ENCODE measurements at regions not wholly inside any gene's neighbourhood (a gene's known extent, or its start where the extent isn't known, plus 50 kb on each side); places are given as distances from the start of the nearest gene placed in this dataset.

DNA sequence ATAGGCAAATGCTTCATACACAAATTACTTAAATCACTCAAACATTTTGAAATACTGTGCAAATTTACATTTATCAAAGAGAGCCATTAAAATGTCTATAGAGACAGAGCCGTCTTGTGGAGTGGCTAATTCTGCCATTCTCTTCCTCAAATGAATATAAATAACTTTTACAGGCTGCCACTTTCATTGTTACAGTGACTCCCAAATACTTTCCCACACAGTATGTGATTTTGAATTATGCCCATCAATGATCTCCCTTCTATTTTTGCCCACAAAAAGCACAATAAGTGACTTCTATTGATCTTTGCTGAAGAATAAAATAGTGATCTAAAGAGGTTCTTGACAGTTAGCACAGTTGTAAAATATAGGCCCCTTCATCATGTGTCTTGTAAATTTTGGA, 1244.9 kb downstream of the PCDH17 start:
- Histone ChIP-seq H3K36me3 (replicated peaks in 1 of 2; ENCODE audit: control insufficient read depth in 1 of 2, insufficient read depth in 2 of 2, low read length in 1 of 2) (no peaks in the 10 kb centered on the region), H3K27me3 (ENCODE audit: insufficient read depth) (no peaks in the 10 kb centered on the region), H3K79me2 (ENCODE audit: insufficient read depth) (no peaks in the 10 kb centered on the region), H4K20me1 (ENCODE audit: insufficient read depth) (no peaks in the 10 kb centered on the region), H3K27ac (ENCODE audit: low read depth in 2 of 2, low read length in 1 of 2) (no peak overlapping the region), H3K4me3 (ENCODE audit: low read depth in 2 of 2, low read length in 1 of 2) (no peak overlapping the region), H2AFZ (ENCODE audit: low read depth) (no peak overlapping the region), H3F3A (replicated peaks; ENCODE audit: insufficient read depth) (no peaks in the 10 kb centered on the region), H3K9me2 (no peaks in the 10 kb centered on the region), H3K4me2 (no peak overlapping the region), H3K9ac (no peak overlapping the region), H3K4me1 (ENCODE audit: control insufficient read depth in 1 of 2, insufficient read depth in 2 of 2, low read depth in 1 of 2, low read length in 1 of 2) (no peaks in the 10 kb centered on the region), H3K9me3 (no peaks in the 10 kb centered on the region)
- no peak for DNase-seq
- CTCF ChIA-PET, result no interaction called here
- POLR2A ChIA-PET, result no interaction called here
- no peak for TF ChIP-seq NFIC (IDR thresholded peaks at IDR 0.05; ENCODE audit: borderline replicate concordance)
- TF ChIP-seq TEAD4 (IDR thresholded peaks at IDR 0.05; ENCODE audit: borderline replicate concordance, insufficient read depth), result no peak
- TF ChIP-seq, protein P1, sequence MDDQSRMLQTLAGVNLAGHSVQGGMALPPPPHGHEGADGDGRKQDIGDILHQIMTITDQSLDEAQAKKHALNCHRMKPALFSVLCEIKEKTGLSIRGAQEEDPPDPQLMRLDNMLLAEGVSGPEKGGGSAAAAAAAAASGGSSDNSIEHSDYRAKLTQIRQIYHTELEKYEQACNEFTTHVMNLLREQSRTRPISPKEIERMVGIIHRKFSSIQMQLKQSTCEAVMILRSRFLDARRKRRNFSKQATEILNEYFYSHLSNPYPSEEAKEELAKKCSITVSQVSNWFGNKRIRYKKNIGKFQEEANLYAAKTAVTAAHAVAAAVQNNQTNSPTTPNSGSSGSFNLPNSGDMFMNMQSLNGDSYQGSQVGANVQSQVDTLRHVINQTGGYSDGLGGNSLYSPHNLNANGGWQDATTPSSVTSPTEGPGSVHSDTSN (IDR thresholded peaks at IDR 0.05), result no peak
- no peak for TF ChIP-seq RCOR1 (IDR thresholded peaks at IDR 0.05; ENCODE audit: low read length)
- TF ChIP-seq SIN3A (IDR thresholded peaks at IDR 0.05; ENCODE audit: borderline replicate concordance, low read depth, low read length), result no peak
- WGBS (ENCODE audit: low lambda C conversion rate), result 10% methylated on average over 1 of the region's 1 CpG

DNA sequence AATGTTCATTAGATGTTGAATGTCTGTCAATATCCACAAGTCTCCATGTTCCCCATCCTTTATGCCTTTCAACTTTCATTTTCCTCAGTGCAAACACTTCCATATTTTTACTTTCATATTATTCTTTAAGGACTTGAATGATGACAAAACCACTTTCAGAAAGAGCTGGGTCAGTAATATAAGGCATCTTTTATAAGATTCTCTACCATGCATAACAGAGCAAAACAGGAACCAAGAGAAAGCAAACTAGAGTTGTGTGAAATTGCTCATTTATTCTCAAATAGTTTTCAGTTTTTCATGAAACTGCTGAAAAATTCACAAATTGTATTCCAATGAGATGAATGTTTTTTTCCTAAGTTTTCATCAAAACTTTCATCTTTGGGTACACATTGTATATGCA, 1247.6 kb downstream of the PCDH17 start:
- POLR2A ChIA-PET, result no interaction called here

DNA sequence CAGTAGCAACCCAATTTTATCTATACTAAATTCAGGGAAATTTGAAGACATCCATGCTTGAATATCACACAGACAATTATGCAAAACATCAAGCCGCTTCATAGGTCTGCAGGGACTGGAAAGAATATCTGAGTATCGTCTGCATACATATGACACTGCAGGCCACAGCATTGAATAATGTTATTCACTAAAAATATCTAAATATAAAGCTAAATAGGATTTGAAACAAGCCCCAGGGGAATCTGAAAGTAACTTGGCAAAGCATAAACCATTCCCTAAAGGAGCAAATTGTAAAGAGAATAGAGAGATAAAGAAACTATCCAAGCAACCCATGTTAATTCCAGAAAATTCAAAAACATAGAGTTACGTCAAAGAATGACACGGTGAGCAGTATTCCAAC, 1251.0 kb downstream of the PCDH17 start:
- no peaks in the 10 kb centered on the region for H3K9me3 ChIP-seq
- H3K9ac ChIP-seq, result no peak overlapping the region
- H3K9me2 ChIP-seq, result no peaks in the 10 kb centered on the region
- no peak for DNase-seq
- no peaks in the 10 kb centered on the region for H3K36me3 ChIP-seq (replicated peaks in 1 of 2; ENCODE audit: control insufficient read depth in 1 of 2, insufficient read depth in 2 of 2, low read length in 1 of 2)
- no peaks in the 10 kb centered on the region for H4K20me1 ChIP-seq (ENCODE audit: insufficient read depth)
- H3K4me2 ChIP-seq, result no peak overlapping the region
- H3F3A ChIP-seq (replicated peaks; ENCODE audit: insufficient read depth), result no peaks in the 10 kb centered on the region
- H3K79me2 ChIP-seq (ENCODE audit: insufficient read depth), result no peaks in the 10 kb centered on the region
- no peaks in the 10 kb centered on the region for H3K27me3 ChIP-seq (ENCODE audit: insufficient read depth)
- ChIA-PET CTCF (no interaction called here), POLR2A (no interaction called here)
- H2AFZ ChIP-seq (ENCODE audit: low read depth), result no peak overlapping the region
- H3K4me3 ChIP-seq (ENCODE audit: low read depth in 2 of 2, low read length in 1 of 2), result no peak overlapping the region
- H3K27ac ChIP-seq (ENCODE audit: low read depth in 2 of 2, low read length in 1 of 2), result no peak overlapping the region
- WGBS (ENCODE audit: low lambda C conversion rate), result 57% methylated on average over 4 of the region's 4 CpGs
- no peaks in the 10 kb centered on the region; a peak in 1 of 4 replicates for H3K4me1 ChIP-seq (ENCODE audit: control insufficient read depth in 1 of 2, insufficient read depth in 2 of 2, low read depth in 1 of 2, low read length in 1 of 2)
- TF ChIP-seq NRF1 (IDR thresholded peaks at IDR 0.05; ENCODE audit: low read depth, low read length) (no peak), FOXM1 (IDR thresholded peaks at IDR 0.05; ENCODE audit: low read depth) (no peak), EP300 (IDR thresholded peaks at IDR 0.05; ENCODE audit: borderline replicate concordance in 1 of 2, low read depth in 1 of 2, low read length in 1 of 2) (no peak), EZH2phosphoT487 (IDR thresholded peaks at IDR 0.05; ENCODE audit: borderline replicate concordance, low read depth) (no peak)
- TF ChIP-seq, protein P2, sequence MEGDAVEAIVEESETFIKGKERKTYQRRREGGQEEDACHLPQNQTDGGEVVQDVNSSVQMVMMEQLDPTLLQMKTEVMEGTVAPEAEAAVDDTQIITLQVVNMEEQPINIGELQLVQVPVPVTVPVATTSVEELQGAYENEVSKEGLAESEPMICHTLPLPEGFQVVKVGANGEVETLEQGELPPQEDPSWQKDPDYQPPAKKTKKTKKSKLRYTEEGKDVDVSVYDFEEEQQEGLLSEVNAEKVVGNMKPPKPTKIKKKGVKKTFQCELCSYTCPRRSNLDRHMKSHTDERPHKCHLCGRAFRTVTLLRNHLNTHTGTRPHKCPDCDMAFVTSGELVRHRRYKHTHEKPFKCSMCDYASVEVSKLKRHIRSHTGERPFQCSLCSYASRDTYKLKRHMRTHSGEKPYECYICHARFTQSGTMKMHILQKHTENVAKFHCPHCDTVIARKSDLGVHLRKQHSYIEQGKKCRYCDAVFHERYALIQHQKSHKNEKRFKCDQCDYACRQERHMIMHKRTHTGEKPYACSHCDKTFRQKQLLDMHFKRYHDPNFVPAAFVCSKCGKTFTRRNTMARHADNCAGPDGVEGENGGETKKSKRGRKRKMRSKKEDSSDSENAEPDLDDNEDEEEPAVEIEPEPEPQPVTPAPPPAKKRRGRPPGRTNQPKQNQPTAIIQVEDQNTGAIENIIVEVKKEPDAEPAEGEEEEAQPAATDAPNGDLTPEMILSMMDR (IDR thresholded peaks at IDR 0.05), result no peak
- TF ChIP-seq, protein P3, sequence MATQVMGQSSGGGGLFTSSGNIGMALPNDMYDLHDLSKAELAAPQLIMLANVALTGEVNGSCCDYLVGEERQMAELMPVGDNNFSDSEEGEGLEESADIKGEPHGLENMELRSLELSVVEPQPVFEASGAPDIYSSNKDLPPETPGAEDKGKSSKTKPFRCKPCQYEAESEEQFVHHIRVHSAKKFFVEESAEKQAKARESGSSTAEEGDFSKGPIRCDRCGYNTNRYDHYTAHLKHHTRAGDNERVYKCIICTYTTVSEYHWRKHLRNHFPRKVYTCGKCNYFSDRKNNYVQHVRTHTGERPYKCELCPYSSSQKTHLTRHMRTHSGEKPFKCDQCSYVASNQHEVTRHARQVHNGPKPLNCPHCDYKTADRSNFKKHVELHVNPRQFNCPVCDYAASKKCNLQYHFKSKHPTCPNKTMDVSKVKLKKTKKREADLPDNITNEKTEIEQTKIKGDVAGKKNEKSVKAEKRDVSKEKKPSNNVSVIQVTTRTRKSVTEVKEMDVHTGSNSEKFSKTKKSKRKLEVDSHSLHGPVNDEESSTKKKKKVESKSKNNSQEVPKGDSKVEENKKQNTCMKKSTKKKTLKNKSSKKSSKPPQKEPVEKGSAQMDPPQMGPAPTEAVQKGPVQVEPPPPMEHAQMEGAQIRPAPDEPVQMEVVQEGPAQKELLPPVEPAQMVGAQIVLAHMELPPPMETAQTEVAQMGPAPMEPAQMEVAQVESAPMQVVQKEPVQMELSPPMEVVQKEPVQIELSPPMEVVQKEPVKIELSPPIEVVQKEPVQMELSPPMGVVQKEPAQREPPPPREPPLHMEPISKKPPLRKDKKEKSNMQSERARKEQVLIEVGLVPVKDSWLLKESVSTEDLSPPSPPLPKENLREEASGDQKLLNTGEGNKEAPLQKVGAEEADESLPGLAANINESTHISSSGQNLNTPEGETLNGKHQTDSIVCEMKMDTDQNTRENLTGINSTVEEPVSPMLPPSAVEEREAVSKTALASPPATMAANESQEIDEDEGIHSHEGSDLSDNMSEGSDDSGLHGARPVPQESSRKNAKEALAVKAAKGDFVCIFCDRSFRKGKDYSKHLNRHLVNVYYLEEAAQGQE (IDR thresholded peaks at IDR 0.05; ENCODE audit: low read depth, low read length), result no peak
- TF ChIP-seq, protein P4, sequence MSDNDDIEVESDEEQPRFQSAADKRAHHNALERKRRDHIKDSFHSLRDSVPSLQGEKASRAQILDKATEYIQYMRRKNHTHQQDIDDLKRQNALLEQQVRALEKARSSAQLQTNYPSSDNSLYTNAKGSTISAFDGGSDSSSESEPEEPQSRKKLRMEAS (IDR thresholded peaks at IDR 0.05; ENCODE audit: low read depth), result no peak

More for the DNA sequence above, 1247.6 kb downstream of the PCDH17 start:
- CTCF ChIA-PET, result no interaction called here
- TF ChIP-seq TEAD4 (IDR thresholded peaks at IDR 0.05; ENCODE audit: borderline replicate concordance, insufficient read depth) (no peak), TAF1 (IDR thresholded peaks at IDR 0.05; ENCODE audit: borderline replicate concordance, low read depth, low read length) (no peak)
- TF ChIP-seq, protein P5, sequence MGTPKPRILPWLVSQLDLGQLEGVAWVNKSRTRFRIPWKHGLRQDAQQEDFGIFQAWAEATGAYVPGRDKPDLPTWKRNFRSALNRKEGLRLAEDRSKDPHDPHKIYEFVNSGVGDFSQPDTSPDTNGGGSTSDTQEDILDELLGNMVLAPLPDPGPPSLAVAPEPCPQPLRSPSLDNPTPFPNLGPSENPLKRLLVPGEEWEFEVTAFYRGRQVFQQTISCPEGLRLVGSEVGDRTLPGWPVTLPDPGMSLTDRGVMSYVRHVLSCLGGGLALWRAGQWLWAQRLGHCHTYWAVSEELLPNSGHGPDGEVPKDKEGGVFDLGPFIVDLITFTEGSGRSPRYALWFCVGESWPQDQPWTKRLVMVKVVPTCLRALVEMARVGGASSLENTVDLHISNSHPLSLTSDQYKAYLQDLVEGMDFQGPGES (IDR thresholded peaks at IDR 0.05; ENCODE audit: low read depth, low read length), result no peak
- Histone ChIP-seq H3K27ac (ENCODE audit: low read depth in 2 of 2, low read length in 1 of 2) (no peak overlapping the region), H3K27me3 (ENCODE audit: insufficient read depth) (no peaks in the 10 kb centered on the region), H3K4me3 (ENCODE audit: low read depth in 2 of 2, low read length in 1 of 2) (no peak overlapping the region), H3K79me2 (ENCODE audit: insufficient read depth) (no peaks in the 10 kb centered on the region), H3K4me1 (ENCODE audit: control insufficient read depth in 1 of 2, insufficient read depth in 2 of 2, low read depth in 1 of 2, low read length in 1 of 2) (no peaks in the 10 kb centered on the region; a peak in 1 of 4 replicates), H3K36me3 (replicated peaks in 1 of 2; ENCODE audit: control insufficient read depth in 1 of 2, insufficient read depth in 2 of 2, low read length in 1 of 2) (no peaks in the 10 kb centered on the region), H3F3A (replicated peaks; ENCODE audit: insufficient read depth) (no peaks in the 10 kb centered on the region), H2AFZ (ENCODE audit: low read depth) (no peak overlapping the region), H3K9ac (no peak overlapping the region), H3K9me2 (no peaks in the 10 kb centered on the region), H3K4me2 (no peak overlapping the region), H3K9me3 (no peaks in the 10 kb centered on the region), H4K20me1 (ENCODE audit: insufficient read depth) (no peaks in the 10 kb centered on the region)
- DNase-seq, result no peak
